B cell (primary cell): ENCODE measurements at regions not wholly inside any gene's neighbourhood (a gene's known extent, or its start where the extent isn't known, plus 50 kb on each side); places are given as distances from the start of the nearest gene placed in this dataset.

ENCODE experiments used
- EZH2 ChIP-seq: IDR thresholded peaks from 2 replicates; pipeline ENCODE4 v1.6.1; 2012; ENCODE audit warnings: borderline replicate concordance, low read depth, mild to moderate bottlenecking, moderate library complexity, low read length; ENCODE audit not compliant: insufficient read depth, poor library complexity, severe bottlenecking
- TF ChIP-seq, protein P1 (sequence below): fragments of 200-600 bp; IDR thresholded peaks from one replicate; pipeline ENCODE4 v1.8.0; 2022; ENCODE audit warnings: antibody characterized with exemption, mild to moderate bottlenecking

DNA sequence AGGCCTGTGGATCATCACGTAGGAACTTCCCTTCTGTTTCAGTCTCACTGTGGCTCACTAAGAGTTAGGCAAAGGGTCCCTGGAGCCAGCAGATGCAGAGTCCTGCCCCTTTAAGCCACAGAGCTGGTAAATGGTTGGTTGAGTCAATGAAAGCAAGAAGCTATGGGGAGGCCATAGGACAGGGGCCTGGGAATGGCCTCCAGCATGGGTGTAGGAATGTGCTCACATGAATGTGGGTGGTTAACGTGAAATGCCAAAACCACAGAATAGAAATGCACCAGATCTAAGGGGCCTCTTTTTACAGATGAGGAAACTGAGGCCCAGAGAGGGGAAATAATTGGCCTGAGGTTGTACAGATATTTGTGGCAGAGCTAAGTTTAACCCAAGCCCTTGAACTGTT lies 150.3 kb downstream of the TLE3 start:
- TF ChIP-seq, protein P1, sequence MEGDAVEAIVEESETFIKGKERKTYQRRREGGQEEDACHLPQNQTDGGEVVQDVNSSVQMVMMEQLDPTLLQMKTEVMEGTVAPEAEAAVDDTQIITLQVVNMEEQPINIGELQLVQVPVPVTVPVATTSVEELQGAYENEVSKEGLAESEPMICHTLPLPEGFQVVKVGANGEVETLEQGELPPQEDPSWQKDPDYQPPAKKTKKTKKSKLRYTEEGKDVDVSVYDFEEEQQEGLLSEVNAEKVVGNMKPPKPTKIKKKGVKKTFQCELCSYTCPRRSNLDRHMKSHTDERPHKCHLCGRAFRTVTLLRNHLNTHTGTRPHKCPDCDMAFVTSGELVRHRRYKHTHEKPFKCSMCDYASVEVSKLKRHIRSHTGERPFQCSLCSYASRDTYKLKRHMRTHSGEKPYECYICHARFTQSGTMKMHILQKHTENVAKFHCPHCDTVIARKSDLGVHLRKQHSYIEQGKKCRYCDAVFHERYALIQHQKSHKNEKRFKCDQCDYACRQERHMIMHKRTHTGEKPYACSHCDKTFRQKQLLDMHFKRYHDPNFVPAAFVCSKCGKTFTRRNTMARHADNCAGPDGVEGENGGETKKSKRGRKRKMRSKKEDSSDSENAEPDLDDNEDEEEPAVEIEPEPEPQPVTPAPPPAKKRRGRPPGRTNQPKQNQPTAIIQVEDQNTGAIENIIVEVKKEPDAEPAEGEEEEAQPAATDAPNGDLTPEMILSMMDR, result no peak
- TF ChIP-seq EZH2, result no peak
